ENCODE measurements at regions not wholly inside any gene's neighbourhood (a gene's known extent, or its start where the extent isn't known, plus 50 kb on each side); places are given as distances from the start of the nearest gene placed in this dataset.
"Not testable (repeated sequence)": the region's sequence is repeated elsewhere in the genome, so short reads cannot be mapped to it uniquely, and the experiment has no call there.

DNA sequence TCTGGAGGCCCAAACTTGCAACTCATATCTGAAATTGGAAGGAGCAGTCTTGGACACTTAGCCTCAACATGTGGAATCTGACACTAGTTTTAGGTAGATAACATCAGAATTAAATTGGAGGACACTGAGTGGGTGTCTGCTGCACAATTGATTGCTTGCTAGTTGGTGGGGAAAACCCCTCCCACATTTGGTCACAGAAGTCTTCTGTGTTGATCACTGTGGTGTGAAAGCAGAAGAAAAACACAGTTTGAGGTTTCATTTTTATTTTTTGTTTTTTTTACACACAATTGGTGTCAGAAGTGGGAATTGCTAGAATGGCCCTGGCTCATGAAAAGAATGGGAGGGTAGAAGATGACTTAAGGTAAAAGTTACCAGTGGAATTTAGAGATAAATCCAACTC is 78.0 kb upstream of the CD163 start:
- H3K4me3 Mint-ChIP-seq (ENCODE audit: unreplicated experiment) = no peak overlapping the region
- DNase-seq (ENCODE audit: low spot score) = no peak
- H3K27me3 Mint-ChIP-seq (ENCODE audit: low read depth) = peaks cover 21% of the 10 kb centered on the region
- H3K27ac Mint-ChIP-seq (ENCODE audit: unreplicated experiment) = no peak overlapping the region
- H3K36me3 Mint-ChIP-seq (ENCODE audit: low read depth) = no peaks in the 10 kb centered on the region
- TF ChIP-seq CTCF (IDR thresholded peaks at IDR 0.05) = no peak
- H3K4me1 Mint-ChIP-seq (ENCODE audit: low read depth) = no peaks in the 10 kb centered on the region
- peaks cover 6% of the 10 kb centered on the region for H3K9me3 Mint-ChIP-seq (ENCODE audit: low read depth)

- H3K27me3 Mint-ChIP-seq (ENCODE audit: low read depth) = peaks cover 16% of the 10 kb centered on the region
- no peak overlapping the region for H3K27ac Mint-ChIP-seq (ENCODE audit: unreplicated experiment)
- H3K36me3 Mint-ChIP-seq (ENCODE audit: low read depth) = no peaks in the 10 kb centered on the region
- no peak for DNase-seq (ENCODE audit: low spot score)
- H3K4me1 Mint-ChIP-seq (ENCODE audit: low read depth) = no peaks in the 10 kb centered on the region
- peaks cover 6% of the 10 kb centered on the region for H3K9me3 Mint-ChIP-seq (ENCODE audit: low read depth)
- H3K4me3 Mint-ChIP-seq (ENCODE audit: unreplicated experiment) = no peak overlapping the region
- no peak for TF ChIP-seq CTCF (IDR thresholded peaks at IDR 0.05)
These were observed 77.5 kb upstream of the CD163 start for GRCh38 chr12:7581046-7581445.

DNA sequence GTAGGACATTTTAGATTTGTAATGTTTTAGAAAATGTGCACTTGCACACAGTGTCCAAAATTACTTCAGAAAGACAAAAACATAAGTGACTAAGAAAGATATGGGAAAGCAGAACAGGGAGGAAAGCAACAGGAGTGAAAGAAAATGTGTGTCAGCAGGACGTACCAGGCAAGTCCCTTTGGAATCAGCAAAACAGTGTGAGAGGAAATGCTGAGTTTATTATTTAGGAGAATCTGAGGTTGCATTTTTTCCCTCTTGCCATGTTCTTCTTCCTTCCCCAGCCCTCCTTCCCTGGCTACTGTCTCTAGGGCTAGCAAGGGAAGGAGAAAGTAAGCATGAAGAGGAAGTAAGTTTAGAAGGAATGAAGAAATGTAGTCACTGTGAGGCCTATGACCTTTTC is 67.7 kb upstream of the CD163 start:
- no peak for DNase-seq (ENCODE audit: low spot score)
- Mint-ChIP-seq H3K36me3 (ENCODE audit: low read depth) (no peaks in the 10 kb centered on the region), H3K9me3 (ENCODE audit: low read depth) (peaks cover 3% of the 10 kb centered on the region), H3K27me3 (ENCODE audit: low read depth) (peaks cover 5% of the 10 kb centered on the region), H3K4me1 (ENCODE audit: low read depth) (no peaks in the 10 kb centered on the region), H3K4me3 (ENCODE audit: unreplicated experiment) (no peak overlapping the region), H3K27ac (ENCODE audit: unreplicated experiment) (peak overlapping the region; percentile 19)
- no peak for TF ChIP-seq CTCF (IDR thresholded peaks at IDR 0.05)

GRCh38 chr12:7557227-7557626 is 53.6 kb upstream of the CD163 start:
- DNase-seq (ENCODE audit: low spot score) = no peak
- no peak overlapping the region for H3K27ac Mint-ChIP-seq (ENCODE audit: unreplicated experiment)
- no peaks in the 10 kb centered on the region for H3K27me3 Mint-ChIP-seq (ENCODE audit: low read depth)
- H3K9me3 Mint-ChIP-seq (ENCODE audit: low read depth) = peaks cover 2% of the 10 kb centered on the region
- H3K36me3 Mint-ChIP-seq (ENCODE audit: low read depth) = peaks cover 2% of the 10 kb centered on the region
- H3K4me1 Mint-ChIP-seq (ENCODE audit: low read depth) = peaks cover 19% of the 10 kb centered on the region
- TF ChIP-seq CTCF (IDR thresholded peaks at IDR 0.05) = no peak
- H3K4me3 Mint-ChIP-seq (ENCODE audit: unreplicated experiment) = no peak overlapping the region

- H3K36me3 Mint-ChIP-seq (ENCODE audit: low read depth) = peaks cover 2% of the 10 kb centered on the region
- peaks cover 13% of the 10 kb centered on the region for H3K9me3 Mint-ChIP-seq (ENCODE audit: low read depth)
- no peaks in the 10 kb centered on the region for H3K27me3 Mint-ChIP-seq (ENCODE audit: low read depth)
- no peak for DNase-seq (ENCODE audit: low spot score)
- H3K27ac Mint-ChIP-seq (ENCODE audit: unreplicated experiment) = peak overlapping the region; percentile 94
- H3K4me3 Mint-ChIP-seq (ENCODE audit: unreplicated experiment) = peak overlapping the region; percentile 33
- H3K4me1 Mint-ChIP-seq (ENCODE audit: low read depth) = peaks cover 19% of the 10 kb centered on the region
- TF ChIP-seq CTCF (IDR thresholded peaks at IDR 0.05) = no peak
These were observed 52.2 kb upstream of the CD163 start for GRCh38 chr12:7555752-7556151.

- not testable (repeated sequence) for H3K27ac Mint-ChIP-seq (ENCODE audit: unreplicated experiment); H3K4me3 Mint-ChIP-seq (ENCODE audit: unreplicated experiment); H3K36me3 Mint-ChIP-seq (ENCODE audit: low read depth); DNase-seq (ENCODE audit: low spot score); H3K27me3 Mint-ChIP-seq (ENCODE audit: low read depth)
- peaks cover 19% of the 10 kb centered on the region for H3K4me1 Mint-ChIP-seq (ENCODE audit: low read depth)
- peaks cover 17% of the 10 kb centered on the region for H3K9me3 Mint-ChIP-seq (ENCODE audit: low read depth)
These were observed 51.3 kb upstream of the CD163 start for GRCh38 chr12:7554831-7555230.

All from chondrocyte (in vitro differentiated cells).